C4-2B (cell line): ENCODE measurements at regions not wholly inside any gene's neighbourhood (a gene's known extent, or its start where the extent isn't known, plus 50 kb on each side); places are given as distances from the start of the nearest gene placed in this dataset.

Experiments
- CTCF ChIP-seq: fragments of 450-650 bp; conservative IDR thresholded peaks from 2 replicates; pipeline ENCODE4 v1.5.1; 2017; ENCODE audit warnings: mild to moderate bottlenecking
- ZFX ChIP-seq: fragments of 450-650 bp; IDR thresholded peaks from 2 replicates; pipeline ENCODE4 v1.6.1; 2017

GRCh38 chr2:64317707-64318475 is 136.1 kb upstream of the LGALSL start:
- TF ChIP-seq CTCF (no peak), ZFX (no peak)
